H9 (cell line): ENCODE measurements at regions not wholly inside any gene's neighbourhood (a gene's known extent, or its start where the extent isn't known, plus 50 kb on each side); places are given as distances from the start of the nearest gene placed in this dataset.

ENCODE experiments used
- DNase-seq: peaks from one replicate; pipeline ENCODE4 v3.0.0-alpha.2; 2017
- H2AFZ ChIP-seq: one replicate; pipeline ENCODE4 v1.6.1; 2013; ENCODE audit warnings: mild to moderate bottlenecking, low read length, control low read depth, moderate library complexity
- H2AK5ac ChIP-seq: 2 replicates; pipeline ENCODE4 v1.6.1; 2013; ENCODE audit warnings: low read length, control low read depth, mixed read lengths; ENCODE audit not compliant: insufficient read length
- H2BK120ac ChIP-seq: one replicate; pipeline ENCODE4 v1.6.1; 2013; ENCODE audit warnings: low read depth, mild to moderate bottlenecking, low read length, control low read depth, inconsistent platforms; ENCODE audit not compliant: poor library complexity, severe bottlenecking
- H2BK12ac ChIP-seq: 2 replicates; pipeline ENCODE4 v1.6.1; 2013; ENCODE audit warnings: low read length, control low read depth, mixed read lengths, low read depth; ENCODE audit not compliant: insufficient read length
- H2BK15ac ChIP-seq: 2 replicates; pipeline ENCODE4 v1.6.1; 2013; ENCODE audit warnings: low read depth, low read length, control low read depth
- H2BK20ac ChIP-seq: one replicate; pipeline ENCODE4 v1.6.1; 2013; ENCODE audit warnings: low read depth, mild to moderate bottlenecking, low read length, control low read depth, inconsistent platforms; ENCODE audit not compliant: poor library complexity, severe bottlenecking
- H2BK5ac ChIP-seq: 2 replicates; pipeline ENCODE4 v1.6.1; 2013; ENCODE audit warnings: low read length, control low read depth, mixed read lengths; ENCODE audit not compliant: insufficient read length
- H3K14ac ChIP-seq: 2 replicates; pipeline ENCODE4 v1.6.1; 2013; ENCODE audit warnings: low read length, control low read depth; ENCODE audit not compliant: insufficient read depth
- H3K18ac ChIP-seq: 2 replicates; pipeline ENCODE4 v1.6.1; 2013; ENCODE audit warnings: low read depth, mild to moderate bottlenecking, mixed read lengths, low read length, control low read depth; ENCODE audit not compliant: insufficient read length
- H3K23ac ChIP-seq: 2 replicates; pipeline ENCODE4 v1.6.1; 2013; ENCODE audit warnings: low read length, control low read depth, mixed read lengths, low read depth; ENCODE audit not compliant: insufficient read length
- H3K23me2 ChIP-seq: 2 replicates; pipeline ENCODE4 v1.6.1; 2013; ENCODE audit warnings: low read depth, mild to moderate bottlenecking, mixed read lengths, low read length, control low read depth; ENCODE audit not compliant: insufficient read length, poor library complexity, severe bottlenecking
- H3K27ac ChIP-seq: 2 replicates; pipeline ENCODE4 v1.5.1; 2013; ENCODE audit warnings: low read length, control low read depth, mixed read lengths, low read depth; ENCODE audit not compliant: insufficient read length
- H3K27me3 ChIP-seq: 2 replicates; pipeline ENCODE4 v1.6.1; 2013; ENCODE audit warnings: low read length, control low read depth, inconsistent platforms; ENCODE audit not compliant: insufficient read depth
- H3K4ac ChIP-seq: 2 replicates; pipeline ENCODE4 v1.6.1; 2013; ENCODE audit warnings: low read depth, mild to moderate bottlenecking, control low read depth, inconsistent platforms, low read length, moderate library complexity
- H3K4me1 ChIP-seq: 2 replicates; pipeline ENCODE4 v1.6.1; 2013; ENCODE audit warnings: low read length, control low read depth, inconsistent platforms; ENCODE audit not compliant: insufficient read depth
- H3K4me2 ChIP-seq: 2 replicates; pipeline ENCODE4 v1.6.1; 2013; ENCODE audit warnings: low read length, control low read depth, mixed read lengths; ENCODE audit not compliant: insufficient read length, insufficient read depth
- H3K56ac ChIP-seq: 2 replicates; pipeline ENCODE4 v1.6.1; 2013; ENCODE audit warnings: low read depth, mild to moderate bottlenecking, mixed read lengths, low read length, control low read depth; ENCODE audit not compliant: insufficient read length
- H3K79me1 ChIP-seq: 2 replicates; pipeline ENCODE4 v1.6.1; 2013; ENCODE audit warnings: low read depth, mild to moderate bottlenecking, moderate library complexity, low read length, control low read depth, inconsistent platforms; ENCODE audit not compliant: insufficient read depth, poor library complexity, severe bottlenecking
- H3K79me2 ChIP-seq: 2 replicates; pipeline ENCODE4 v1.6.1; 2013; ENCODE audit warnings: low read length, control low read depth, inconsistent platforms; ENCODE audit not compliant: insufficient read depth
- H3K9ac ChIP-seq: 2 replicates; pipeline ENCODE4 v1.6.1; 2013; ENCODE audit warnings: low read length, control low read depth, mixed read lengths; ENCODE audit not compliant: insufficient read length; ENCODE audit errors: extremely low read depth
- H3K9me3 ChIP-seq: one replicate; pipeline ENCODE4 v1.6.1; 2013; ENCODE audit warnings: low read depth, low read length, inconsistent platforms; ENCODE audit not compliant: control insufficient read depth
- H3T11ph ChIP-seq: one replicate; pipeline ENCODE4 v1.6.1; 2013; ENCODE audit warnings: mild to moderate bottlenecking, low read length, control low read depth, inconsistent platforms
- H4K20me1 ChIP-seq: one replicate; pipeline ENCODE4 v1.6.1; 2013; ENCODE audit not compliant: control insufficient read depth, insufficient read length, insufficient read depth
- H4K5ac ChIP-seq: 2 replicates; pipeline ENCODE4 v1.6.1; 2013; ENCODE audit warnings: low read depth, mild to moderate bottlenecking, mixed read lengths, low read length, control low read depth; ENCODE audit not compliant: insufficient read length
- H4K8ac ChIP-seq: replicated peaks from 2 replicates; pipeline ENCODE4 v1.6.1; 2013; ENCODE audit warnings: low read length, control low read depth, mixed read lengths, low read depth; ENCODE audit not compliant: insufficient read length
- H4K91ac ChIP-seq: 2 replicates; pipeline ENCODE4 v1.6.1; 2013; ENCODE audit warnings: low read depth, mild to moderate bottlenecking, moderate library complexity, mixed read lengths, low read length, control low read depth; ENCODE audit not compliant: insufficient read length
- H3K27ac Mint-ChIP-seq, 3 experiments: 2 replicates in 2 of 3; 3 replicates in 1 of 3; pipeline ENCODE4 v1.8.0; 2020 to 2021; ENCODE audit warnings: mixed read lengths in 3 of 3, mild to moderate bottlenecking in 1 of 3, moderate library complexity in 1 of 3
- H3K27me3 Mint-ChIP-seq: 2 replicates; pipeline ENCODE4 v1.8.0; 2021; ENCODE audit warnings: low read depth, mild to moderate bottlenecking, moderate library complexity, mixed read lengths
- H3K36me3 Mint-ChIP-seq, 3 experiments: 2 replicates in 2 of 3; 3 replicates in 1 of 3; pipeline ENCODE4 v1.8.0; 2020 to 2021; ENCODE audit warnings: low read depth in 3 of 3, mixed read lengths in 3 of 3; ENCODE audit not compliant: insufficient read depth in 1 of 3
- H3K4me1 Mint-ChIP-seq, 2 experiments: 2 replicates each; pipeline ENCODE4 v1.8.0; 2020; ENCODE audit warnings: mixed read lengths in 2 of 2
- H3K4me3 Mint-ChIP-seq, 2 experiments: 2 replicates in 1 of 2; 3 replicates in 1 of 2; pipeline ENCODE4 v1.8.0; 2020 to 2021; ENCODE audit warnings: mild to moderate bottlenecking in 2 of 2, mixed read lengths in 2 of 2, moderate library complexity in 1 of 2
- H3K9me3 Mint-ChIP-seq, 2 experiments: 2 replicates in 1 of 2; 3 replicates in 1 of 2; pipeline ENCODE4 v1.8.0; 2020; ENCODE audit warnings: mild to moderate bottlenecking in 2 of 2, mixed read lengths in 2 of 2, moderate library complexity in 1 of 2
- WGBS: extraction: QIAGEN DNeasy Blood & Tissue Kit; methylation state at CpG from one replicate; pipeline ENCODE4 v1.1.7; 2013; ENCODE audit warnings: missing lambda C conversion rate, low lambda C conversion rate, mixed read lengths; ENCODE audit not compliant: insufficient read length; ENCODE audit errors: extremely low coverage; 5-methylcytosine and 5-hydroxymethylcytosine counted together
- TF ChIP-seq, protein P1 (sequence below): fragments of 200-600 bp; sonication (generic); conservative IDR thresholded peaks from 3 replicates; pipeline ENCODE4 v1.8.0; 2021; ENCODE audit warnings: antibody characterized with exemption, mild to moderate bottlenecking

DNA sequence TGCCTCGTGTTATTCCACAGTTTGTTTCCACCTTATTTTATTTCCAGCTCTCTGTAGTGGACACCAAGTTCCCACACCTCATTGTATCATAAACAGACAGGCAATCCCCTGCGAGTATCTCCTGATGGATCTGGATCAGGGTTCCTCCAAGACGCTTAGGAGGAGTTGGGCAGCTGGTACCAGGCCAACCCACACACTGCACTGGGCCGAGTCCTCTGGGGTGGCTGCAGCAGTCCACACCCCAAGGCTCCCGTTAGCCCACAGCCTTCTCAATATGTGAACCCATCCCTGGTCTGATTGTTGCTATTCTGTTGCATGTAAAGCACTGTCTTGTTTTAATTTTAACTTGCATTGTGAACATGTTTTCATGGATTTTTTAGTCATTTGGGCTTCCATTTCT lies 178.8 kb upstream of the RAB6C start:
- no peak overlapping the region for H2BK5ac ChIP-seq
- no CpG with 5 or more reads among the region's 5 CpGs for WGBS
- no peak overlapping the region for H2AFZ ChIP-seq
- H3T11ph ChIP-seq, result no peak overlapping the region
- H3K23me2 ChIP-seq, result no peaks in the 10 kb centered on the region
- no peaks in the 10 kb centered on the region for H3K9me3 ChIP-seq
- no peak overlapping the region for H2BK20ac ChIP-seq
- no peak overlapping the region for H3K23ac ChIP-seq
- no peak overlapping the region for H4K8ac ChIP-seq
- H3K4me1 ChIP-seq, result peaks cover 13% of the 10 kb centered on the region
- DNase-seq, result peak; percentile 17
- H3K9me3 Mint-ChIP-seq, result peaks cover 0 to 3% of the 10 kb centered on the region in 2 experiments; a peak in 1 of 5 replicates
- no peak overlapping the region for H2BK15ac ChIP-seq
- H3K18ac ChIP-seq, result no peak overlapping the region
- no peak overlapping the region for H2AK5ac ChIP-seq
- peaks cover 2% of the 10 kb centered on the region; the same call in 1 of the 2 replicates for H3K27me3 Mint-ChIP-seq
- H3K56ac ChIP-seq, result no peak overlapping the region
- H3K4me1 Mint-ChIP-seq, result peaks cover 30 to 39% of the 10 kb centered on the region in 2 experiments
- H2BK12ac ChIP-seq, result no peak overlapping the region
- H3K27ac ChIP-seq, result no peak overlapping the region
- H3K4me2 ChIP-seq, result no peak overlapping the region
- H3K4ac ChIP-seq, result no peak overlapping the region
- TF ChIP-seq, protein P1, sequence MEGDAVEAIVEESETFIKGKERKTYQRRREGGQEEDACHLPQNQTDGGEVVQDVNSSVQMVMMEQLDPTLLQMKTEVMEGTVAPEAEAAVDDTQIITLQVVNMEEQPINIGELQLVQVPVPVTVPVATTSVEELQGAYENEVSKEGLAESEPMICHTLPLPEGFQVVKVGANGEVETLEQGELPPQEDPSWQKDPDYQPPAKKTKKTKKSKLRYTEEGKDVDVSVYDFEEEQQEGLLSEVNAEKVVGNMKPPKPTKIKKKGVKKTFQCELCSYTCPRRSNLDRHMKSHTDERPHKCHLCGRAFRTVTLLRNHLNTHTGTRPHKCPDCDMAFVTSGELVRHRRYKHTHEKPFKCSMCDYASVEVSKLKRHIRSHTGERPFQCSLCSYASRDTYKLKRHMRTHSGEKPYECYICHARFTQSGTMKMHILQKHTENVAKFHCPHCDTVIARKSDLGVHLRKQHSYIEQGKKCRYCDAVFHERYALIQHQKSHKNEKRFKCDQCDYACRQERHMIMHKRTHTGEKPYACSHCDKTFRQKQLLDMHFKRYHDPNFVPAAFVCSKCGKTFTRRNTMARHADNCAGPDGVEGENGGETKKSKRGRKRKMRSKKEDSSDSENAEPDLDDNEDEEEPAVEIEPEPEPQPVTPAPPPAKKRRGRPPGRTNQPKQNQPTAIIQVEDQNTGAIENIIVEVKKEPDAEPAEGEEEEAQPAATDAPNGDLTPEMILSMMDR, result no peak
- no peaks in the 10 kb centered on the region for H3K79me1 ChIP-seq
- no peak overlapping the region for H3K4me3 Mint-ChIP-seq
- no peak overlapping the region for H3K27ac Mint-ChIP-seq
- H3K14ac ChIP-seq, result no peak overlapping the region
- H3K27me3 ChIP-seq, result no peaks in the 10 kb centered on the region
- no peak overlapping the region for H4K91ac ChIP-seq
- H4K5ac ChIP-seq, result no peak overlapping the region
- no peaks in the 10 kb centered on the region for H3K79me2 ChIP-seq
- no peak overlapping the region for H3K9ac ChIP-seq
- H3K36me3 Mint-ChIP-seq, result peaks cover 0 to 2% (median 0%) of the 10 kb centered on the region in 3 experiments; a peak in 2 of 7 replicates
- H4K20me1 ChIP-seq, result no peaks in the 10 kb centered on the region
- no peak overlapping the region for H2BK120ac ChIP-seq
